ENCODE measurements at regions not wholly inside any gene's neighbourhood (a gene's known extent, or its start where the extent isn't known, plus 50 kb on each side); places are given as distances from the start of the nearest gene placed in this dataset.

GRCh38 chr12:23174917-23175316 is 549.9 kb downstream of the ETNK1 start:
- no peak for DNase-seq

GRCh38 chr12:23185346-23185745 is 560.4 kb downstream of the ETNK1 start:
- DNase-seq: no peak

- no peak for DNase-seq
These were observed 562.0 kb downstream of the ETNK1 start for GRCh38 chr12:23186950-23187349.

GRCh38 chr12:23193552-23193951 is 568.6 kb downstream of the ETNK1 start:
- no peak for DNase-seq

GRCh38 chr12:23197266-23197665 is 572.3 kb downstream of the ETNK1 start:
- DNase-seq: no peak

- DNase-seq: no peak
These were observed 577.8 kb downstream of the ETNK1 start for GRCh38 chr12:23202728-23203127.

GRCh38 chr12:23204933-23205778 is 580.2 kb downstream of the ETNK1 start:
- peak; percentile 32 to 41 for DNase-seq

GRCh38 chr12:23209793-23210192 is 584.8 kb downstream of the ETNK1 start:
- DNase-seq: no peak

GRCh38 chr12:23210573-23210972 is 585.6 kb downstream of the ETNK1 start:
- no peak for DNase-seq

- no peak for DNase-seq
These were observed 586.7 kb downstream of the ETNK1 start for GRCh38 chr12:23211384-23212320.

GRCh38 chr12:23217158-23217557 is 592.2 kb downstream of the ETNK1 start:
- DNase-seq: no peak

GRCh38 chr12:23217667-23218066 is 592.7 kb downstream of the ETNK1 start:
- DNase-seq: no peak

GRCh38 chr12:23221066-23221465 is 596.1 kb downstream of the ETNK1 start:
- DNase-seq: no peak

GRCh38 chr12:23221926-23222325 is 597.0 kb downstream of the ETNK1 start:
- no peak for DNase-seq

- DNase-seq: no peak
These were observed 597.8 kb downstream of the ETNK1 start for GRCh38 chr12:23222801-23223200.

GRCh38 chr12:23228101-23228500 is 603.1 kb downstream of the ETNK1 start:
- DNase-seq: no peak

GRCh38 chr12:23230899-23231298 is 605.9 kb downstream of the ETNK1 start:
- DNase-seq: no peak

GRCh38 chr12:23236066-23236780 is 611.3 kb downstream of the ETNK1 start:
- no peak for DNase-seq

- DNase-seq: no peak
These were observed 611.8 kb downstream of the ETNK1 start for GRCh38 chr12:23236811-23237210.

GRCh38 chr12:23238190-23238589 is 613.2 kb downstream of the ETNK1 start:
- DNase-seq: no peak

- DNase-seq: no peak
These were observed 614.0 kb downstream of the ETNK1 start for GRCh38 chr12:23238957-23239356.

- DNase-seq: no peak
These were observed 620.2 kb downstream of the ETNK1 start for GRCh38 chr12:23245186-23245585.
